GM20000 (cell line): ENCODE measurements at regions not wholly inside any gene's neighbourhood (a gene's known extent, or its start where the extent isn't known, plus 50 kb on each side); places are given as distances from the start of the nearest gene placed in this dataset.

ENCODE experiments used
- DNase-seq: peaks from one replicate; pipeline ENCODE4 v3.0.0; 2012; ENCODE audit warnings: low spot score
- TF ChIP-seq, protein P1 (sequence below): IDR thresholded peaks from 2 replicates; pipeline ENCODE4 v1.5.1; 2012; ENCODE audit warnings: mild to moderate bottlenecking, control low read depth; ENCODE audit errors: extremely low read depth, missing control alignments

DNA sequence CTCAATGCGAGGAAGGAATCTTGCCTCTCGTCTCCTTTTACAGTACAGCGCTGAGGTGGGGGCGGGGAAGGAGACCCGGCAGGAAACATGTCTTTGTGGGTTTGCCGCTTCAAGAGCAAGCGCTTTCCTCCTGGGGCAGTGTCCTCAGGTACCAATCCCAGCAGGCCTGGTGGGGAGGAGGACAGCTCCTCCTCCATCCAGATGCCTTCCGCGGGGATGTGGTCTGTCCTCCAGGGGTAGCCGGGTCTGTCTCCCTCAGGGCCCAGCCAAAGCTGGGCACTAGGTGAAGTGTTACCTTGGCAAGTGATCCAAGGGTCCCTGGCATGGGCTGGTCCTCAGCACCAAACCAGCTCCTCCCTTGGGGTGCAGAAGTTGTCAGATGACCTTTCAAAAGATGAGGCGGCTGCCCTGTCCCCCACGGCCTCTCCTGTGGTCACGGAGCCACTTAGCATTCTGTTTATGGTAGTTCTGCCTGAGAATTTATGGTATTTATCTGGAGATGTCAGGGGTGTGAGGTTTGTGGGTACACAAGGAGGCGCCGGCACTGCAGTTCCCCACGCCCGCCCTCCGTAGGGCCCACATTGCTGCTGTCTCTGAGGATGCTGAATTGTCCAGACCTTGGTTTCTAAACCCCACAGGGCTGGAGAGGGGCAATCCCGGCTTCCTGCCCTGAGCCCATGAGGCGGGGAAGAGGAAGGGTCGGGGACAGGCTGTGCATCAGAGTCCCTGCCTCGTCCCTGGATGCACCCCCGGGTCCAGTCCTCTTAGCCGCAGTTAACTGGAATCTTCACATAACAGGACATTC is 93.5 kb upstream of the ANO1 start:
- DNase-seq, result no peak

DNA sequence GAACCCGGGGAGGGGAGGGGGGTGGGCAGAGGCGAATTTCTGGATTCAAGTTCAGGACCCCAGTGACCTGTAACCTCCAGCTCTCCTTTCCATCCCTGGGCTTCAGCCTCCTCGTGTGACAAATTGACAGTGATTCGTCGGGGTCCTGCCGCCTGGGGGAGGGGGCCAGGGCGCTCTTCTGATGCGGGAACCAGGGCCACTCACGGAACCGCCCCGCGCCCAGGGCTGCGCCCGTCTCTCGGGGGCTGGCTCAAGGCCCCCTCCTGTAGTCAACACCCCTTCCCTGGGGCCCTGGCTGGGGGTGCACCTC is 92.8 kb upstream of the ANO1 start:
- no peak for DNase-seq
- TF ChIP-seq, protein P1, sequence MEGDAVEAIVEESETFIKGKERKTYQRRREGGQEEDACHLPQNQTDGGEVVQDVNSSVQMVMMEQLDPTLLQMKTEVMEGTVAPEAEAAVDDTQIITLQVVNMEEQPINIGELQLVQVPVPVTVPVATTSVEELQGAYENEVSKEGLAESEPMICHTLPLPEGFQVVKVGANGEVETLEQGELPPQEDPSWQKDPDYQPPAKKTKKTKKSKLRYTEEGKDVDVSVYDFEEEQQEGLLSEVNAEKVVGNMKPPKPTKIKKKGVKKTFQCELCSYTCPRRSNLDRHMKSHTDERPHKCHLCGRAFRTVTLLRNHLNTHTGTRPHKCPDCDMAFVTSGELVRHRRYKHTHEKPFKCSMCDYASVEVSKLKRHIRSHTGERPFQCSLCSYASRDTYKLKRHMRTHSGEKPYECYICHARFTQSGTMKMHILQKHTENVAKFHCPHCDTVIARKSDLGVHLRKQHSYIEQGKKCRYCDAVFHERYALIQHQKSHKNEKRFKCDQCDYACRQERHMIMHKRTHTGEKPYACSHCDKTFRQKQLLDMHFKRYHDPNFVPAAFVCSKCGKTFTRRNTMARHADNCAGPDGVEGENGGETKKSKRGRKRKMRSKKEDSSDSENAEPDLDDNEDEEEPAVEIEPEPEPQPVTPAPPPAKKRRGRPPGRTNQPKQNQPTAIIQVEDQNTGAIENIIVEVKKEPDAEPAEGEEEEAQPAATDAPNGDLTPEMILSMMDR, result no peak

More for the DNA sequence above, 93.5 kb upstream of the ANO1 start:
- TF ChIP-seq, protein P1, result no peak

DNA sequence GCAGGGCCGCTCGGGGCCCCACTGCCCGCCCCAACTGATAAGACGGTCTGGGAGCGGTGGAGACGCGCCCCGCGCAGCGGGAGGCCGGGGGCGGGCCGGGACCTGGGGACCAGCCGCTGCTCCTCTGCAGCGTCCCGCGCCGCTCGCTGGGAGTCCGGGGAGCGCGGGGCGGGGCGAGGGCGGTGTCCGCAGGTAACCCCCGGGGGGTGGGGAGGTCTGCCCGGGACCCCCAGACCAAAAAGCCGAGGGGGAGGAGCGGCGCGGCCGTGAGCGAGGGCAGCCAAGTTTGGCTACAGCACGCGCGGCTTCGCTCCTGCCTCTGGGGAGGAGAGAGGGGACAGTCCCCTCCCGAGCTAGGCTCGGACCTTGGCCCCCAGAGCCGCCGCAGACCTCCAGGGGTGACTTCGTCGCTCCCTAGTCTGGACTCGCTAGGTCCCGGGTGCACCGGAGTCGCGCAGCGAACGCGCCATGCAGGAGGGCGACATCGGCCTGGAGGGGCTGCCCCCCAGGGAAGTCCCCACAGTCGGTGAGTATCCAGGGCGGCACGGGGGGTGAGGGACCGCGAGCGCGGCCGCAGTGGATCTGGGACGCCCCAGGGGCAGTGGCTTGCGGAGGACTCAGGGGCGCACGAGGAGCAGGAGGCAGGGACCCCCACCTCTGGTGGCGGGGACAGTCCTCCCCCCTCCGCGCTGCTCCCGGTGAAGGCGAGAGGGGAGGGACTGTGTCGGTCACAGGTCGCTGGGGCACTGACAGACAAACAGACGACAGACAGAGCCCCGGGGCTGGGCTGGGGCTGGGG is 92.3 kb upstream of the ANO1 start:
- TF ChIP-seq, protein P1, result no peak
- DNase-seq, result no peak

DNA sequence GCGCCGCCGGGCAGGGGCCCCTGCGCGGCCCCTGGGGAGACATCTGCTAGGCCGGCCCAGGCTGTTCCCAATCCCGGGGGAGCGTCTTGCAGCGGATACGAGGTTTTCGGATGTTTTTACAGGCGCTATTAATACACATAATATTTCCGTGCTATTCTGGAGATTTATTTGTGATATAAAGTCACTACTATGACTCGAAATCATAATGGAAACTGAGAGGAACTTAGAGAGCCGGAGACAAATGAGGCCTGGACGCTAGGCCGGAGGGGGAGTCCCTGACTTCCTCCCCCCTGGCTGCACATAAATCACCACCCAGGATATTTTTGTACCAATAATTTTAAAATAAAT is 91.7 kb upstream of the ANO1 start:
- no peak for DNase-seq
- TF ChIP-seq, protein P1, result no peak

DNA sequence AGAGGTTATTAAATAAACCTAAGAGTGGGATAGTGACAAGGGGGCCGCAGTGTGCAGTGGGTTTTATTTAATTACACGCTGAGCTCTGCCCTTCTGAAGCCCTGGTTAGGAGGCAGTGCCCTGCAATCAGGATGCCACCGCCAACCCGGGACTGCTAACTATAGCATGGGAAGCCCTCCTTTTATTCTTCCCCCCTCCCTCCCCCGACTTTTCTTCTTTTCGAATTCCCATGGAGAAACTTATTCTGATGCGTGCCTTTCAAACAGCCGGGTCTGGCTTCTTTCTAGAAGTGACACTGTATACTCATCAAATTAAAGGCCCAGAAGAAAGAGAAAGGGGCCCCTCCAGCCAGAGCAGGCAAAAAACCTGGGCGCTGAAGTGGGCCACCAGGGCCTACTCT is 91.3 kb upstream of the ANO1 start:
- DNase-seq, result no peak
- TF ChIP-seq, protein P1, result no peak

DNA sequence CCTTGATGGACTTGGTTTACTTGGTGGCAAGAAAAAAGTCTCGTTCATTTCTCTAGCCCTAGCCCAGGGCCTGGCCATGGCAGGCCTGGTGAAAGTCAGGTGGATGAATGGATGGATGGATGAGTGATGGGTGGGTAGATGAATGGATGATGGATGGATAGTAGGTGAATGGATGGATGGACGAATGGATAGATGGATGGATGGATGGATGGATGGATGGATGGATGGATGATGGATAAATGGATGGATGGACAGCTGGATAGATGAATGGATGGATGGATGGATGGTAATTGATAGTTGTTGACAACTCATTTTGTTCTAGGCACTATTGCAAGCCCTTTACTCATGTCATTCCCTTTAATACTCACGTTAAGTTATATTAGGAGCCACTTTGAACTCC is 86.1 kb upstream of the ANO1 start:
- TF ChIP-seq, protein P1, result no peak
- no peak for DNase-seq

DNA sequence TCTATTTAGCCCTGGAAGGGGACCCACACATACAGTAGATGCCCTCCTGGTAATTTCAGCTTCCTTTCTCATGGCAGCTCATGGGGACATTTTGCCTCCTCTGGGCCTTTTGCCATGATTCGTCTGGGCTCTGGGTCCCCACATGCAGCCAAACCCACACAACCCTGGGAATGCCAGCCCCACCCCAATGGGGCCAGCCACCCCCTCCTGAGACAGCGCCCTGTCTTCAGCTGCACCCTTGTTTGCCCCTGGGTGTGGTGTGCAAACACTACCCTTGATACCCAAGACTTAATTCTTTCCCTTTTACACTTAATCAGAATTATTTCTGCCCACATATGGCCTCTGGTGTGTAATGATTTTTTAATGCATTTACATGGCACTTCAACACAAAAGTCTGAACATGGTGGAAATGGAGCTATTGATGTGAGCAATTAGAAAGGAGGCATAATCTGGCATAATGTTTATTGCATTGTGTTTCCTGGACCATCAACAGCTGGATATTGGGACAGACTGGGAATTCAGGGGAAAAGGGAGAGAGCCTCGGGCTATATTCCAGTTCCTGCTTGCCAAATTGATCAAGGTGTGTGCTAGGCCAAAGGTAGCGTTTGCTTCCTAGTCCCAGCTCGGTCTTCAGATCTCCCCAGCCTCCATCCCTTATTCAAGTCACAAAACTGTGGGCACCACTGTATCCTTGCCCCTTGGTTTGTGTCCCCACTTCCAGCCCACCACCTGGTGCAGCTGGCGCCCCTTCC is 85.0 kb upstream of the ANO1 start:
- DNase-seq, result no peak
- TF ChIP-seq, protein P1, result no peak
